ENCODE measurements at regions not wholly inside any gene's neighbourhood (a gene's known extent, or its start where the extent isn't known, plus 50 kb on each side); places are given as distances from the start of the nearest gene placed in this dataset.

- Mint-ChIP-seq H3K27me3 (ENCODE audit: insufficient read depth) (no peaks in the 10 kb centered on the region), H3K9me3 (no peaks in the 10 kb centered on the region), H3K27ac (no peak overlapping the region), H3K4me3 (no peak overlapping the region), H3K4me1 (peaks cover 5% of the 10 kb centered on the region), H3K36me3 (ENCODE audit: low read depth) (no peaks in the 10 kb centered on the region)
- WGBS, 2 experiments (ENCODE audit: insufficient coverage in 1 of 2, insufficient read length in 1 of 2) = 80 to 95% methylated on average over 1 to 2 of the region's 3 CpGs
- DNase-seq = no peak
- TF ChIP-seq CTCF (conservative IDR thresholded peaks at IDR 0.05) = no peak
- Histone ChIP-seq H3K27ac (ENCODE audit: low read depth, low read length) (no peak overlapping the region), H3K36me3 (ENCODE audit: control insufficient read depth, insufficient read depth, low read length) (no peaks in the 10 kb centered on the region), H3K9me3 (ENCODE audit: control insufficient read depth, low read length) (no peaks in the 10 kb centered on the region), H3K9ac (ENCODE audit: extremely low read depth, low read length, poor library complexity, severe bottlenecking) (no peak overlapping the region), H3K4me1 (ENCODE audit: control insufficient read depth, insufficient read depth, low read length) (no peaks in the 10 kb centered on the region), H3K4me3 (ENCODE audit: low read length) (no peak overlapping the region), H3K27me3 (ENCODE audit: control insufficient read depth, insufficient read depth, low read length, poor library complexity, severe bottlenecking) (no peaks in the 10 kb centered on the region)
Observed at GRCh38 chr20:48383252-48383651, 444.5 kb downstream of the PREX1 start.

GRCh38 chr20:48382304-48382703 lies 445.5 kb downstream of the PREX1 start:
- Histone ChIP-seq H3K27ac (ENCODE audit: low read depth, low read length) (no peak overlapping the region), H3K9me3 (ENCODE audit: control insufficient read depth, low read length) (no peaks in the 10 kb centered on the region), H3K9ac (ENCODE audit: extremely low read depth, low read length, poor library complexity, severe bottlenecking) (no peak overlapping the region), H3K36me3 (ENCODE audit: control insufficient read depth, insufficient read depth, low read length) (no peaks in the 10 kb centered on the region), H3K27me3 (ENCODE audit: control insufficient read depth, insufficient read depth, low read length, poor library complexity, severe bottlenecking) (no peaks in the 10 kb centered on the region), H3K4me1 (ENCODE audit: control insufficient read depth, insufficient read depth, low read length) (no peaks in the 10 kb centered on the region), H3K4me3 (ENCODE audit: low read length) (no peak overlapping the region)
- no peaks in the 10 kb centered on the region for H3K9me3 Mint-ChIP-seq
- TF ChIP-seq CTCF (conservative IDR thresholded peaks at IDR 0.05) = no peak
- no peaks in the 10 kb centered on the region for H3K36me3 Mint-ChIP-seq (ENCODE audit: low read depth)
- DNase-seq = no peak
- H3K4me1 Mint-ChIP-seq = peaks cover 2% of the 10 kb centered on the region
- no peak overlapping the region for H3K4me3 Mint-ChIP-seq
- H3K27me3 Mint-ChIP-seq (ENCODE audit: insufficient read depth) = no peaks in the 10 kb centered on the region
- WGBS, 2 experiments (ENCODE audit: insufficient coverage in 1 of 2, insufficient read length in 1 of 2) = 87 to 91% methylated on average over 5 of the region's 5 CpGs
- no peak overlapping the region for H3K27ac Mint-ChIP-seq

DNA sequence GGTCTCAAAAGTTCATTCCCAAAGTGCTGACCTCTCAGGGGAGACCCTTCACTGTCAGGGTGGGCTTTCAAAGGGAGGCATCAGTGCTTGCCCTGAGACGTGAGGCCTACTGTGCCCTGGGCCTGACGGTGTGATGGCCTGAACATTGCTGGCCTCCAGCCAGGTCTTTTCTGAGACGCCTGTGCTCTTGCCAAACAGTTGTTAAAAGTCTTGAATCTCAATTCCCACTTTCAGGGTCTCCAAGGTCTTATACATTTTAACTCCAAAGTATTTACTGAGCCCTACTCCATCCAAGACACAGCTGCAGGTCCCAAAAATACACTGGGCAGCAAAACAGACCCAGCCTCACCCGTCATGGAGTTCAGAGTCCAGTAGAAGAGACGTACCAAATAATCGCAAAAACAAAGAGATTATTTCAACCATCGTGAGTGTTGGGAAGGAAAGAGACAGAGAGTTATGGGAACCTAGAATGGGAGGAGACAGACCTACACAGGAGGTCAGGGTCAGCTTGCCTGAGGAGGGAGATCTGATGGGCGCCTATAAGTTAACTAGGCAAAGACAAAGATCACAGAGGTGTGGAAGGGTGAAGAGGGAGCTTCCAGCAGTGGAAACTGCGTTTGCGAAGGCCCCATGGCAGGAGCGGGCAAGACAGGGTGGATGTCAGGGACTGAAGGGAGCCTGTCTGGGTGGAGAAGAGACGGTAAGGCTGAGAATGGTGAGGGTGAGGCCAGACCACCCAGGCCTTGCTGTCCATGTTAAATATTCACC lies 446.3 kb downstream of the PREX1 start:
- Mint-ChIP-seq H3K27me3 (ENCODE audit: insufficient read depth) (no peaks in the 10 kb centered on the region), H3K27ac (no peak overlapping the region), H3K36me3 (ENCODE audit: low read depth) (no peaks in the 10 kb centered on the region), H3K9me3 (no peaks in the 10 kb centered on the region), H3K4me1 (peaks cover 2% of the 10 kb centered on the region), H3K4me3 (no peak overlapping the region)
- H3K36me3 ChIP-seq (ENCODE audit: control insufficient read depth, insufficient read depth, low read length) = no peaks in the 10 kb centered on the region
- WGBS, 2 experiments (ENCODE audit: insufficient coverage in 1 of 2, insufficient read length in 1 of 2) = 89 to 92% methylated on average over 12 of the region's 12 CpGs
- no peaks in the 10 kb centered on the region for H3K27me3 ChIP-seq (ENCODE audit: control insufficient read depth, insufficient read depth, low read length, poor library complexity, severe bottlenecking)
- no peak for TF ChIP-seq CTCF (conservative IDR thresholded peaks at IDR 0.05)
- H3K4me3 ChIP-seq (ENCODE audit: low read length) = no peak overlapping the region
- no peaks in the 10 kb centered on the region for H3K4me1 ChIP-seq (ENCODE audit: control insufficient read depth, insufficient read depth, low read length)
- no peak for DNase-seq
- H3K27ac ChIP-seq (ENCODE audit: low read depth, low read length) = no peak overlapping the region
- no peaks in the 10 kb centered on the region for H3K9me3 ChIP-seq (ENCODE audit: control insufficient read depth, low read length)
- H3K9ac ChIP-seq (ENCODE audit: extremely low read depth, low read length, poor library complexity, severe bottlenecking) = no peak overlapping the region
